Colonic mucosa (tissue), 4 donors: ENCODE measurements at regions not wholly inside any gene's neighbourhood (a gene's known extent, or its start where the extent isn't known, plus 50 kb on each side); places are given as distances from the start of the nearest gene placed in this dataset.

Source experiments
- DNase-seq: peaks from one replicate; pipeline ENCODE4 v3.0.0-alpha.2; 2020
- H3K27ac ChIP-seq: fragments of 200-600 bp; one replicate; pipeline ENCODE4 v1.8.0; 2021
- H3K27me3 ChIP-seq: fragments of 200-600 bp; one replicate; pipeline ENCODE4 v1.8.0; 2021
- H3K36me3 ChIP-seq: fragments of 200-600 bp; one replicate; pipeline ENCODE4 v1.8.0; 2021
- H3K4me1 ChIP-seq: fragments of 200-600 bp; one replicate; pipeline ENCODE4 v1.8.0; 2021; ENCODE audit warnings: mild to moderate bottlenecking
- H3K4me3 ChIP-seq: fragments of 200-600 bp; one replicate; pipeline ENCODE4 v1.8.0; 2021
- H3K9ac ChIP-seq, 2 donors: one replicate each; pipeline ENCODE4 v1.7.0; 2013; ENCODE audit warnings: control low read depth in 2 of 2, low read depth in 2 of 2, low read length in 2 of 2
- H3K9me3 ChIP-seq: fragments of 200-600 bp; one replicate; pipeline ENCODE4 v1.8.0; 2021
- intact Hi-C: fragments of 100-400 bp; cut with DNase I; formaldehyde crosslinking; loops from one replicate; pipeline ENCODE4 v1.14.1; 2022
- TF ChIP-seq, protein P1 (sequence below): fragments of 200-600 bp; IDR thresholded peaks from one replicate; pipeline ENCODE4 v1.8.0; 2022; ENCODE audit warnings: antibody characterized with exemption, mild to moderate bottlenecking
- donor health status: healthy.
- donor health status: DM: no; HTN: no; CAD: no.
- donor health status: DM: no; HTN: no; CAD: no.

DNA sequence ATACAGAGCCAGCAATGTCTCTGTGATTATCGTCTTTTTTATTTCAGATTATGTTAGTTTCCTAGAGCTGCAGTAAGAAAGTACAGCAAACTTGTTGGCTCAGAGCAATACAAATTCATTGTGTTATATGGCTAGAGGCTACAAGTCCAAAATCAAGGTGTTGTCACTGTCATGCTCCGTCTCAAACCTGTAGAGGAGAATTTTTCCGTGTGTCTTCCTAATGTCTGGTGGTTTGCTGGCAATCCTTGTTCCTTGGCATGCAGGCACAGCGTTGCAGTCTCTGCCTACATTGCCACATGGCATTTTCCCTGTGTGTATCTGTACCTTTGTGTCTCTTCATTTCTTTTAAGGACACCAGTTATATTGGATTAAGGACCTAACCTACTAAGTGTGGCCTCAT, 244.4 kb downstream of the LRRIQ3 start:
- Histone ChIP-seq H3K9ac (no peak overlapping the region), H3K4me1 (no peaks in the 10 kb centered on the region), H3K27ac (no peak overlapping the region), H3K4me3 (no peak overlapping the region), H3K27me3 (no peaks in the 10 kb centered on the region), H3K9me3 (no peaks in the 10 kb centered on the region), H3K36me3 (no peaks in the 10 kb centered on the region)
- TF ChIP-seq, protein P1, sequence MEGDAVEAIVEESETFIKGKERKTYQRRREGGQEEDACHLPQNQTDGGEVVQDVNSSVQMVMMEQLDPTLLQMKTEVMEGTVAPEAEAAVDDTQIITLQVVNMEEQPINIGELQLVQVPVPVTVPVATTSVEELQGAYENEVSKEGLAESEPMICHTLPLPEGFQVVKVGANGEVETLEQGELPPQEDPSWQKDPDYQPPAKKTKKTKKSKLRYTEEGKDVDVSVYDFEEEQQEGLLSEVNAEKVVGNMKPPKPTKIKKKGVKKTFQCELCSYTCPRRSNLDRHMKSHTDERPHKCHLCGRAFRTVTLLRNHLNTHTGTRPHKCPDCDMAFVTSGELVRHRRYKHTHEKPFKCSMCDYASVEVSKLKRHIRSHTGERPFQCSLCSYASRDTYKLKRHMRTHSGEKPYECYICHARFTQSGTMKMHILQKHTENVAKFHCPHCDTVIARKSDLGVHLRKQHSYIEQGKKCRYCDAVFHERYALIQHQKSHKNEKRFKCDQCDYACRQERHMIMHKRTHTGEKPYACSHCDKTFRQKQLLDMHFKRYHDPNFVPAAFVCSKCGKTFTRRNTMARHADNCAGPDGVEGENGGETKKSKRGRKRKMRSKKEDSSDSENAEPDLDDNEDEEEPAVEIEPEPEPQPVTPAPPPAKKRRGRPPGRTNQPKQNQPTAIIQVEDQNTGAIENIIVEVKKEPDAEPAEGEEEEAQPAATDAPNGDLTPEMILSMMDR, result no peak
- no peak for DNase-seq
- intact Hi-C loops, result no loop called here

DNA sequence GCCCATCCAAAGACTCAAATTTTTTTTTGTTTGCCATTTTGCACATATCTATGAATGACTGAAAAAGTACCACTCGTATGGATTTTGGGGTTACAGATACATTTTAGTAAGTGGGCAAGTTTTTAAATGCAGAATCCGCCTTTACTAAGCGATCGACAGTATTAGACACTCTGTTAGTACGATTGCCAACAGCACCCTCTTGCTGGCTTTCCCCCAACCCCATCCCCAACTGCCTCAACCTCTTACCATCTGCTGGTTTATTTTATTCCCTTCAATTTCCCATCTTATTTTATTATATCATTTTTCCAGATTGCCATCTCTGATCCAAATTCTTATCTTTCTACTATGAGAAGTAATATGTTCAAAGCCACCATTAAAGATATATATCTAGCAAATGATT, 244.8 kb downstream of the LRRIQ3 start:
- H3K27ac ChIP-seq, result no peak overlapping the region
- H3K9me3 ChIP-seq, result no peaks in the 10 kb centered on the region
- no peak for DNase-seq
- H3K9ac ChIP-seq, result no peak overlapping the region
- no peaks in the 10 kb centered on the region for H3K27me3 ChIP-seq
- H3K4me1 ChIP-seq, result no peaks in the 10 kb centered on the region
- intact Hi-C loops, result no loop called here
- H3K4me3 ChIP-seq, result no peak overlapping the region
- H3K36me3 ChIP-seq, result no peaks in the 10 kb centered on the region
- TF ChIP-seq, protein P1, result no peak

DNA sequence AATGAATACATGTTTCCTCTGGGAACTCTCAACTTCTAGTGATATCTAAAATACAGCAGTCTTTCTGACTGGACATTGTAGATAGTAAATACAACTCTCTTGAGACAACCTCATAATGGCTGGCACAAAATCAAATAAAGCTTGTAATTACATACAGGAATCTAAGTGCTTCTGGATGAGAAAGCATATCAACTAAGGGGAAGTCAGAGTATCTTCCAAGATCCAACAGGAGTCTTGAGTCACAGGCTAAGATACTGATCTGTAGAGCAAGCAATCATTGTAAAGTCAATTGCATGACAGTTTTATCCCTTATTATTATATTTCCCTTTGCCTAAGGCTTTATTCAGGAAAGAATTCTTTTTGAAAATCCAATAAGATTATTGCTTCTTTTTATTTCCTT, 249.9 kb downstream of the LRRIQ3 start:
- H3K36me3 ChIP-seq, result no peaks in the 10 kb centered on the region
- intact Hi-C loops, result no loop called here
- H3K4me3 ChIP-seq, result no peak overlapping the region
- no peak overlapping the region for H3K27ac ChIP-seq
- H3K27me3 ChIP-seq, result no peaks in the 10 kb centered on the region
- no peaks in the 10 kb centered on the region for H3K9me3 ChIP-seq
- DNase-seq, result no peak
- TF ChIP-seq, protein P1, result no peak
- H3K4me1 ChIP-seq, result no peaks in the 10 kb centered on the region
- H3K9ac ChIP-seq, result no peak overlapping the region

DNA sequence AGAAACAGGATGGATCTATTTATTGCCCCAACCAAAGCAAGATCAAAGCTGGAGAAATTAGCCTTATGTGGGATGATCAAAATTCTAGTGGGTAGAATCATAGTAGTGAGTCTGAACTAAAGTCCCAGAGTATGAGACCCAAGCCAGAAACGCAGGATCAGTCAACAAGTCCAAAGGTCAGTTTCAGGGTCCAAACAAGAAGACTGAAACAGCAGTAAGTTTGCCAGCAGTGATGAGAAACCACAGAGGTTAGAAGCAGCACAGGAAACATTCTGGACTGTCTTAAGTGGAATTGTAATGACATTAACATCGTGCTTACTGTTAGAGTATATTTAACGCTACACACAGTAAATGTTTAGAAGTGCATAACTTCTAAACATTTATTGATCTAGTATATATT, 251.0 kb downstream of the LRRIQ3 start:
- Histone ChIP-seq H3K27ac (no peak overlapping the region), H3K9ac (no peak overlapping the region), H3K9me3 (no peaks in the 10 kb centered on the region), H3K4me1 (no peaks in the 10 kb centered on the region), H3K4me3 (no peak overlapping the region), H3K27me3 (no peaks in the 10 kb centered on the region), H3K36me3 (no peaks in the 10 kb centered on the region)
- no peak for DNase-seq
- intact Hi-C loops, result no loop called here
- TF ChIP-seq, protein P1, result no peak

DNA sequence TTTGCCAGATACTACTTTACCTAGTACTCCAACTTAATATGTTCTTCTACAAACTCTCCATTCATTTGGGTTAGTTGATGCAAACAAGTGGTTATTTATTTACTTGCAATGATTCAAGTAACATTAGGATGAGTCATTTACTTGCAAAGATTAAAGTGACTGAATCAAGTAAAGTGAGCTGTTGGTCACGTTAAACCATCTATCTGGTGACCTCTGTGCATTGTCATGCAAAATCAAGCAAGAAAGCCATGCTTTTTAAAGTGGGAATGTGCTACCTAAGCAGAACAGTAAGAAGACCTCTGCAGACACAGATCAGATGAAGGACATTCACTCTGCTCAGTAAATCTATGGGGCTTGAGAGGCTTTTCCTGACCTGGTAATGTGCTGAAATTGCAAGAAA, 254.7 kb downstream of the LRRIQ3 start:
- DNase-seq, result no peak
- Histone ChIP-seq H3K4me1 (no peaks in the 10 kb centered on the region), H3K9me3 (no peaks in the 10 kb centered on the region), H3K27me3 (no peaks in the 10 kb centered on the region), H3K36me3 (no peaks in the 10 kb centered on the region), H3K27ac (no peak overlapping the region), H3K9ac (no peak overlapping the region), H3K4me3 (no peak overlapping the region)
- TF ChIP-seq, protein P1, result no peak
- intact Hi-C loops, result no loop called here

DNA sequence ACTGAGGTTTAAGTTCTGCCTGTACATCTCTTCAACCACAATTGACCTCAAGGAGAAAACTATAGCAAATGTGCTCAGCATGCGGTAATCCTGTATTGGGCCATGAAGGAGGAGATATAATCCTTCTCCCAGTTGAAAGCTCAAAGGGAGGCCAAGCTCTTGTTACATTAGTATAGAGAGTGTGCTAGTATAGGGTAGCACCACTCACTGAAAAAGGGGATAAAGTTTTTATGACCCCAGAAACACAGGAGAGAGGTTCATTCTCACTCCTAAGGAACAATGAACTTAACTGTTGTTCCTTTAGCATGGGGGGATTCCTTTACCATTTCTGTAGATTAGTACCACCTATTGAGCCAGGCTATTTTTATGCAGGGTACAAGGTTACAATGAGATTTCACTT, 267.7 kb downstream of the LRRIQ3 start:
- TF ChIP-seq, protein P1, result no peak
- no peaks in the 10 kb centered on the region for H3K36me3 ChIP-seq
- H3K9me3 ChIP-seq, result no peaks in the 10 kb centered on the region
- intact Hi-C loops, result no loop called here
- H3K27ac ChIP-seq, result no peak overlapping the region
- DNase-seq, result no peak
- H3K27me3 ChIP-seq, result no peaks in the 10 kb centered on the region
- H3K4me1 ChIP-seq, result no peaks in the 10 kb centered on the region
- H3K9ac ChIP-seq, result no peak overlapping the region
- no peak overlapping the region for H3K4me3 ChIP-seq
